HUES64 (cell line): ENCODE measurements at regions not wholly inside any gene's neighbourhood (a gene's known extent, or its start where the extent isn't known, plus 50 kb on each side); places are given as distances from the start of the nearest gene placed in this dataset.

Source experiments
- H3K27ac ChIP-seq: 2 replicates; pipeline ENCODE4 v1.7.0; 2013; ENCODE audit warnings: low read depth, low read length, inconsistent platforms
- H3K27me3 ChIP-seq: 2 replicates; pipeline ENCODE4 v1.6.1; 2013; ENCODE audit warnings: mild to moderate bottlenecking, low read length; ENCODE audit not compliant: insufficient read depth
- H3K36me3 ChIP-seq: 2 replicates; pipeline ENCODE4 v1.6.1; 2013; ENCODE audit warnings: mild to moderate bottlenecking, low read length; ENCODE audit not compliant: insufficient read depth
- H3K4me1 ChIP-seq: 2 replicates; pipeline ENCODE4 v1.6.1; 2013; ENCODE audit warnings: mild to moderate bottlenecking, low read length, moderate library complexity; ENCODE audit not compliant: insufficient read depth
- H3K4me3 ChIP-seq: 2 replicates; pipeline ENCODE4 v1.5.1; 2013; ENCODE audit warnings: mild to moderate bottlenecking, low read length, moderate library complexity
- H3K9ac ChIP-seq: 2 replicates; pipeline ENCODE4 v1.6.1; 2013; ENCODE audit warnings: mild to moderate bottlenecking, low read depth, low read length
- H3K9me3 ChIP-seq: 2 replicates; pipeline ENCODE4 v1.6.1; 2013; ENCODE audit warnings: low read depth, low read length; ENCODE audit not compliant: insufficient read depth
- WGBS: fragments of 150-250, 120-280 bp; methylation state at CpG from one replicate; pipeline ENCODE4 v1.1.7; 2013; ENCODE audit warnings: missing lambda C conversion rate; 5-methylcytosine and 5-hydroxymethylcytosine counted together

GRCh38 chr10:10938676-10939075, 79.0 kb upstream of the CELF2 start:
- 91% methylated on average over 7 of the region's 7 CpGs for WGBS
- Histone ChIP-seq H3K27ac (no peak overlapping the region), H3K4me3 (no peak overlapping the region), H3K9me3 (0 out of 2 replicates have a peak, but pooled peaks cover 5% of the 10 kb centered on the region), H3K4me1 (no peaks in the 10 kb centered on the region), H3K36me3 (no peaks in the 10 kb centered on the region), H3K27me3 (no peaks in the 10 kb centered on the region), H3K9ac (no peak overlapping the region)

GRCh38 chr10:10941127-10941730, 76.4 kb upstream of the CELF2 start:
- Histone ChIP-seq H3K27me3 (no peaks in the 10 kb centered on the region), H3K36me3 (no peaks in the 10 kb centered on the region), H3K4me3 (no peak overlapping the region), H3K9ac (no peak overlapping the region), H3K27ac (no peak overlapping the region), H3K9me3 (peaks cover 21% of the 10 kb centered on the region), H3K4me1 (no peaks in the 10 kb centered on the region)
- WGBS, result 97% methylated on average over 3 of the region's 6 CpGs

- no peak overlapping the region for H3K27ac ChIP-seq
- no peaks in the 10 kb centered on the region for H3K27me3 ChIP-seq
- H3K4me1 ChIP-seq, result no peaks in the 10 kb centered on the region
- H3K9me3 ChIP-seq, result peaks cover 23% of the 10 kb centered on the region
- no peaks in the 10 kb centered on the region for H3K36me3 ChIP-seq
- no peak overlapping the region for H3K4me3 ChIP-seq
- no peak overlapping the region for H3K9ac ChIP-seq
- WGBS, result 95% methylated on average over 1 of the region's 1 CpG
Measured at GRCh38 chr10:10942441-10942840, 75.2 kb upstream of the CELF2 start.

- Histone ChIP-seq H3K4me3 (no peak overlapping the region), H3K36me3 (no peaks in the 10 kb centered on the region), H3K27me3 (no peaks in the 10 kb centered on the region), H3K9ac (no peak overlapping the region), H3K9me3 (peaks cover 23% of the 10 kb centered on the region), H3K4me1 (no peaks in the 10 kb centered on the region), H3K27ac (no peak overlapping the region)
- 100% methylated on average over 1 of the region's 1 CpG for WGBS
Measured at GRCh38 chr10:10946081-10946480, 71.6 kb upstream of the CELF2 start.

- WGBS, result 95% methylated on average over 4 of the region's 4 CpGs
- no peak overlapping the region for H3K4me3 ChIP-seq
- no peaks in the 10 kb centered on the region for H3K27me3 ChIP-seq
- no peaks in the 10 kb centered on the region for H3K4me1 ChIP-seq
- no peaks in the 10 kb centered on the region for H3K36me3 ChIP-seq
- no peak overlapping the region for H3K27ac ChIP-seq
- H3K9ac ChIP-seq, result no peak overlapping the region
- H3K9me3 ChIP-seq, result peaks cover 23% of the 10 kb centered on the region
Measured at GRCh38 chr10:10946801-10947200, 70.9 kb upstream of the CELF2 start.

- H3K27me3 ChIP-seq, result no peaks in the 10 kb centered on the region
- WGBS, result 96% methylated on average over 7 of the region's 7 CpGs
- H3K4me1 ChIP-seq, result no peaks in the 10 kb centered on the region
- no peak overlapping the region for H3K4me3 ChIP-seq
- H3K27ac ChIP-seq, result no peak overlapping the region
- H3K9me3 ChIP-seq, result no peaks in the 10 kb centered on the region; the same call in 1 of the 2 replicates
- H3K9ac ChIP-seq, result no peak overlapping the region
- H3K36me3 ChIP-seq, result no peaks in the 10 kb centered on the region
Measured at GRCh38 chr10:10951675-10952074, 66.0 kb upstream of the CELF2 start.

- Histone ChIP-seq H3K36me3 (no peaks in the 10 kb centered on the region), H3K9me3 (no peaks in the 10 kb centered on the region), H3K4me3 (no peak overlapping the region), H3K9ac (no peak overlapping the region), H3K27ac (no peak overlapping the region), H3K4me1 (no peaks in the 10 kb centered on the region), H3K27me3 (no peaks in the 10 kb centered on the region)
- no CpG with 5 or more reads among the region's 3 CpGs for WGBS
Measured at GRCh38 chr10:10952800-10953199, 64.9 kb upstream of the CELF2 start.

GRCh38 chr10:10956681-10957542, 60.8 kb upstream of the CELF2 start:
- H3K9me3 ChIP-seq, result no peaks in the 10 kb centered on the region
- H3K36me3 ChIP-seq, result no peaks in the 10 kb centered on the region
- H3K9ac ChIP-seq, result no peak overlapping the region
- 96% methylated on average over 11 of the region's 11 CpGs for whole genome bisulfite sequencing
- H3K4me1 ChIP-seq, result no peaks in the 10 kb centered on the region
- H3K4me3 ChIP-seq, result no peak overlapping the region
- no peak overlapping the region for H3K27ac ChIP-seq
- no peaks in the 10 kb centered on the region for H3K27me3 ChIP-seq

- Histone ChIP-seq H3K27me3 (no peaks in the 10 kb centered on the region), H3K4me3 (no peak overlapping the region), H3K9ac (no peak overlapping the region), H3K36me3 (no peaks in the 10 kb centered on the region), H3K27ac (no peak overlapping the region), H3K9me3 (no peaks in the 10 kb centered on the region), H3K4me1 (no peaks in the 10 kb centered on the region)
- WGBS, result 96% methylated on average over 3 of the region's 3 CpGs
Measured at GRCh38 chr10:10958041-10958440, 59.6 kb upstream of the CELF2 start.

GRCh38 chr10:10959666-10960065, 58.0 kb upstream of the CELF2 start:
- Histone ChIP-seq H3K4me3 (no peak overlapping the region), H3K4me1 (no peaks in the 10 kb centered on the region), H3K9ac (no peak overlapping the region), H3K9me3 (no peaks in the 10 kb centered on the region), H3K27ac (no peak overlapping the region), H3K36me3 (no peaks in the 10 kb centered on the region), H3K27me3 (no peaks in the 10 kb centered on the region)
- 94% methylated on average over 3 of the region's 3 CpGs for WGBS

GRCh38 chr10:10960534-10960933, 57.1 kb upstream of the CELF2 start:
- Histone ChIP-seq H3K36me3 (no peaks in the 10 kb centered on the region), H3K9ac (no peak overlapping the region)
- 94% methylated on average over 5 of the region's 6 CpGs for WGBS

More at GRCh38 chr10:10960534-10960933, 57.1 kb upstream of the CELF2 start:
- Histone ChIP-seq H3K27me3 (no peaks in the 10 kb centered on the region), H3K4me3 (no peak overlapping the region), H3K27ac (no peak overlapping the region), H3K9me3 (no peaks in the 10 kb centered on the region), H3K4me1 (no peaks in the 10 kb centered on the region)
